GM19043 (cell line): ENCODE measurements at regions not wholly inside any gene's neighbourhood (a gene's known extent, or its start where the extent isn't known, plus 50 kb on each side); places are given as distances from the start of the nearest gene placed in this dataset.
"Not testable (repeated sequence)": the region's sequence is repeated elsewhere in the genome, so short reads cannot be mapped to it uniquely, and the experiment has no call there.

Experiments used
- ATAC-seq: cut with Tn5 transposase; IDR thresholded peaks from one replicate; pipeline ENCODE4 v1.9.1; 2021; ENCODE audit warnings: low read depth; ENCODE audit not compliant: unreplicated experiment

GRCh38 chr13:89383891-89384290 lies 1712.7 kb downstream of the SLITRK5 start:
- no peak for ATAC-seq

- ATAC-seq = no peak
These were observed 1722.7 kb downstream of the SLITRK5 start for GRCh38 chr13:89393758-89394304.

GRCh38 chr13:89401264-89401675 lies 1730.1 kb downstream of the SLITRK5 start:
- ATAC-seq = no peak

- no peak for ATAC-seq
These were observed 1731.0 kb downstream of the SLITRK5 start for GRCh38 chr13:89402211-89402610.

DNA sequence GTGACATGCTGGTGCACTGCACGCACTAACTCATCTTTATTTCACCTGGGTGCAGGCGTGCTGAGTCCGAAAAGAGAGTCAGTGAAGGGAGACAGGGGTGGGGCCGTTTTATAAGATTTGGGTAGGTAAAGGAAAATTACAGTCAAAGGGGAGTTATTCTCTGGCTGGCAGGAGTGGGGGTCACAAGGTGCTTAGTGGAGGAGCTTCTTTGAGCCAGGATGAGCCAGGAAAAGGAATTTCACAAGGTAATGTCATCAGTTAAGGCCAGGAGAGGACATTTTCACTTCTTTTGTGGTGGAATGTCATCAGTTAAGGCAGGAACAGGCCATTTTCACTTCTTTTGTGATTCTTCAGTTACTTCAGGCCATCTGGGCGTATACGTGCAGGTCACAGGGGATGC lies 1734.9 kb downstream of the SLITRK5 start:
- not testable (repeated sequence) for ATAC-seq

GRCh38 chr13:89407357-89407756 lies 1736.2 kb downstream of the SLITRK5 start:
- ATAC-seq = no peak

GRCh38 chr13:89432997-89433396 lies 1761.8 kb downstream of the SLITRK5 start:
- ATAC-seq = no peak

- not testable (repeated sequence) for ATAC-seq
These were observed 1763.5 kb downstream of the SLITRK5 start for GRCh38 chr13:89434624-89435023.

DNA sequence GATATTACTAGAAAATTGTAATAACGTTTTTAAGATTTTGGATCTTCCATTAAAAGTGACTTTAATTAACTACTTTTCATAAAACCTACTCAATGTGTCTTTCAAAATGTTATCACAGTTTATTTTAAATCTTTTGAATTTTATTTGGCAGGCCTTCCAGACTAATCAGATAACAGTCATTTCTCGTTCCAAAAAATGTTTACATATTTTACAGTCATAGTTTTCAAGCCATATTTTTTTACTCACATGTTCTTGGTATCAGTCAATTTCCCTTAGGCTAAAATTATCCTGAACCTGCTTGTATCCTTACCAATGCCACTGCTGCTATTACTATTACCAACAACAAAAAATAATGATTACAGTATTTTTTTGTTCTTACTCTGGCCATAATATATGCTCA lies 1783.5 kb downstream of the SLITRK5 start:
- ATAC-seq = no peak

GRCh38 chr13:89455225-89455624 lies 1784.1 kb downstream of the SLITRK5 start:
- ATAC-seq = no peak

DNA sequence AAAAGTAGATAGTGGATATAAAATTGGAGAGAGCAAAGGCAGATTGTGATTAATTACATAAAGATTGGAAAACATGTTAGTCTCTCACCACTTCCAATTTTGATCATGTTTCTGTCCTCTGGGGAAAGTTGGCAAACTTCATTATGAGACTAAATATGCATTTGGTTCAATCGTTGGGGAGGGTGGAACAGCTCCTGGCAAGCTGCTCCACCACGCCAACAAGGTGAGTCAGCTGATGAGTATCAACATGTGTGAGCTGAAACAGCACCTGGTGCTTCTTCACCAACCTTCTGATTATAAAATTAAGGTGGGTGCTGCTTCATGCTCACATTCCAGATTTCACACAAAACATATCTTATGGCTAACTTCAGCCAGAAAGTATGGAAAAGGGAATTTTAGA lies 1784.6 kb downstream of the SLITRK5 start:
- ATAC-seq = no peak

DNA sequence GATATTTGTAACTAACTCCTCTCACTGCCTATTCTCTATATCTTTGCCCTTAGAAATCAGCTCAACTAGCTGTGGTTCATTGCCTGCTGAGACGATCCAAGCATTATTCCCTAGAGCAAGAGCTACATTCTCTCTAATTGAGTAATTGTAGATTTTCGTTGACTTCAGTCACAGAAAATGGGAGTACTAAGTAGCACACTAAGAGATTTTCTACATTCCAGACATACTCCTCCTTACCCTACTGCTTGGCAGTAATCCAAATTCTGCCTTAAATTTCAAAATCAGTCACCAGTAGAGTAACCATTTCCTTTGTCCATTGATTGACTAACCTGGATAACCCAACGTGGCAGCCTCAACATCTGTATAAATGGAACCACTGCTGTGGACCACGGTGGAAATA lies 1786.8 kb downstream of the SLITRK5 start:
- no peak for ATAC-seq

GRCh38 chr13:89458456-89458855 lies 1787.3 kb downstream of the SLITRK5 start:
- no peak for ATAC-seq

DNA sequence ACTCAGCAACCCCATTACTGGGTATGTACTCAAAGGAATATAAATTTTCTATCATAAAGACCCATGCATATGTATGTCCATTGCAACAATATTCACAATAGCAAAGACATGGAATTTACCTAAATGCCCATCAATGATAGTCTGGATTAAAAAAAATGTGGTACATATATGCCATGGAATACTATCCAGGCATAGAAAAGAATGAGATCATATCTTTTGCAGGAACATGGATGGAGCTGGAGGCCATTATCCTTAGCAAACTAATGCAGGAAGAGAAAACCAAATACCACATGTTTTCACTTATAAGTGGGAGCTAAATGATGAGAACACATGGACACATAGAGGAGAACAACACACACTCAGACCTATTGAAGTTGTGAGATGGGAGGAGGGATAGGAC lies 1789.7 kb downstream of the SLITRK5 start:
- ATAC-seq = not testable (repeated sequence)

DNA sequence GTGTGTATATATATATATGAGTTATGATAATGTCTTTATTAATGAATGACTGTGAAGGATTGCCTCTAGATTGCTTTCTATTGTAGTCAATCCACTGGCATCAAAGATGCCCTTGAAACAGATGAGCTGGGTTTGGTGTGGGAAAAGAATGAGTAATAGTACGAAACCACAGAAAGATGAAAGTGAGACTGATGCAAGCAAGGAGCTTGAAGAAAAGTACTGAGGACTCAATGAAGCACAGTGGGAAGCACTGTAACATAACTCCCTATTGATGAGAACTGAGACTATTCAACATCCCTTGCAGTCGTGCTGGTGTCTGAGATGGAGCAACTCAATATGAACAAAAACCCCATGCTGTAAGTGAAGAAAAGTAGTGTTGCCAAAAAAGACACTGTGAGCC lies 1794.2 kb downstream of the SLITRK5 start:
- ATAC-seq = no peak

- no peak for ATAC-seq
These were observed 1796.9 kb downstream of the SLITRK5 start for GRCh38 chr13:89468081-89468480.

DNA sequence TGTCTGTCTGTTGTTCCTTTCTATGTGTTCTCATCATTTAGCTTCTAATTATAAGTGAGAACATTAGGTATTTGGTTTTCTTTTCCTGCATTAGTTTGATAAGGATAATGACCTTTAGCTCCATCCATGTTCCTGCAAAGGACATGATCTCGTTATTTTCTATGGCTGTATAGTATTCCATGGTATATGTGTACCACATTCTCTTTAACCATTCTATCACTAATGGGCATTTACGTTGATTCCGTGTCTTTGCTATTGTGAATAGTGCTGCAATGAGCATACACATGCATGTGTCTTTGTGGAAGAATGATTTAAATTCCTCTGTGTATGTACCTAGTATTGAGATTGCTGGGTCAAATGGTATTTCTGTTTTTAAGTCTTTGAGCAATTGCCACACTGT lies 1799.7 kb downstream of the SLITRK5 start:
- no peak for ATAC-seq

DNA sequence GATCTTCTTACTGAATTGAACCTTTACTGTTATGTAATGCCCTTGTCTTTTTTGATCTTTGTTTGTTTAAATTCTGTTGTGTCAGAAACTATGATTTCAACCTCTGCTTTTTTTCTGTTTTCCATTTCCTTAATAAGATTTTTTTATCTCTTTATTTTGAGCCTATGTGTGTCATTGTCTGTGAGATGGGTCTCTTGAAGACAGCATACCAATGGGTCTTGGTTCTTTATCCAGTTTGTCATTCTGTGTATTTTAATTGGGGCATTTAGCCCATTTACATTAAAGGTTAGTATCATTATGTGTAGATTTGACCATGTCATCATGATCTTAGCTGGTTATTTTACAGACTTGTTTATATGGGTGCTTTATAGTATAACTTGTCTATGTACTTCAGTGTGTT lies 1803.3 kb downstream of the SLITRK5 start:
- ATAC-seq = no peak

GRCh38 chr13:89486065-89486464 lies 1814.9 kb downstream of the SLITRK5 start:
- ATAC-seq = no peak

DNA sequence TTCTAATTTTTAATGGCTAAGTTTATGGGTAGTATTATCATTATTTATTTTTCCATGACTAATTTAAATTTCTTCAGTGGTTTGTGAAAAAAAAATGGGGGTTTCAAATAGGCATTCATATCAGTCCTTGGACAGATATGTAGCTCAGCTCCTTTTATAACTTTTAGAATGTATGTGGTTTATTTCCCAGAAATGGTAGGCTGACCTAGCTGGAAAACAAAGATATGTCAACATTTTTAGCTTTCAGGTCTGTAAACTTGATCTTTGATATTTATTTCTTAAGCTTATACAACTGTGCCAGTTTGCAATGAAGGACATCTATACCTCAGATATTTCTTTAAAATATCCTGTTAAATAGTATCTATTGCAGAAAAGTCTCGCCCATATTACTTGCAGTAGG lies 1815.5 kb downstream of the SLITRK5 start:
- no peak for ATAC-seq

- no peak for ATAC-seq
These were observed 1819.5 kb downstream of the SLITRK5 start for GRCh38 chr13:89490661-89491060.

DNA sequence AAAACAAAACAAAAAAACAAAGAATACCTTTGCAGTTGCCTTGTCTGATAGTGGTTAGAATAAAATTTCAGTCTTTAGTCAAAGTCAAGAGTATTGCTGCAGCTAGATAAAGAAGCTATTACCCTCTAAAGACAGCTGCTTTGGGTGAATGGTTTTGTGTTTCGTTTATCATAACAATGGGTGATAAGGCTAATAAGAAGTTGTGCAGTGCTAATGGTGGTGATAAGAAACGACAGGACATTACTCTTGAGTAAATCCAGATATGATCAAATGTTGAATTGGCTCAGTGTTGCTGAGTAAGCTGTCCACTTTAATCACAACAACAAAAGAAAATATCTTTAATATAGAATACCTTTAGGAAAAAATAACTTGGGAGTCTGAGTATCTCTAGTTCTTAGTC lies 1825.3 kb downstream of the SLITRK5 start:
- no peak for ATAC-seq

DNA sequence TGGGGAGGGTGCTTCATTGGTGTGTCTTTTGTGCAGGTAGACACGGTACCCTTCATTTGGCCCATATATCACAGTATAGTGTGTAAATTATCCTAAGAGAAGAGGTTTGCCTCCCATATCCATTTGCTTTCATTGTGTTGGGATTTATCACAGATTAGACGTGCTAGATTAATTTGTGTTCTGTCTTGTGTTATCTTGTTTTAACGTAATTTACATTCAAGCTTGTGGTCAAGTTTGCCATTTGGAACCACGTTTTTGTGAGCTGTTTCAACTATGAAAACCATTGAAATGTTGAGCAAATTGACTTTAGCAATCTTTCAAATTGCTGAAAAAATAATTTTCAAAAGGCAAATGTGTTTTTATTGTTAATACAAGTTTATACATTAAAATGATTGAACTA lies 1826.5 kb downstream of the SLITRK5 start:
- no peak for ATAC-seq
